ENCODE measurements at regions not wholly inside any gene's neighbourhood (a gene's known extent, or its start where the extent isn't known, plus 50 kb on each side); places are given as distances from the start of the nearest gene placed in this dataset.

- no peak overlapping the region for H3K4me3 ChIP-seq (ENCODE audit: low read length)
- TF ChIP-seq ZNF274 (IDR thresholded peaks at IDR 0.05; ENCODE audit: low read depth, low read length): no peak
Measured at GRCh38 chr1:42010381-42010780, 91.7 kb upstream of the HIVEP3 start.

DNA sequence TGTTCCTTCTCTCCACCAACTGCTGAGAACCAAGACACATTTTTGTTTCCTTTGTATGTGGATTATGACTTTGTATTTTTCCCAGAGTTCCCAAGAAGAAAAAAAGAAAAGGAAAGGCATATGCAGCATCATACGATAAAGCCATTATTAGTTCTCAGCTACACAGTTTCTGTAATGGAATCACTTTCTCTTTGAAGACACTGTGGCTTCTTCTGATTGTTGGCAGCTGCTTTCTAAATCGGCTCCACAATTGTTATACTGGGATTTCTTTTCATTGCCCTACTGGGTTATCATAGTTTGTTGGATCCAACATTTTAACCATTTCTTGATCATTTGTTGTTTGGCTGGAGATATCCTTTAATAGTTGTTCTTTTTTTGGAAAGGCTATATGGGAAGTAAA is 89.5 kb upstream of the HIVEP3 start:
- no peak overlapping the region for H3K4me3 ChIP-seq (ENCODE audit: low read length)
- no peak for TF ChIP-seq ZNF274 (IDR thresholded peaks at IDR 0.05; ENCODE audit: low read depth, low read length)

DNA sequence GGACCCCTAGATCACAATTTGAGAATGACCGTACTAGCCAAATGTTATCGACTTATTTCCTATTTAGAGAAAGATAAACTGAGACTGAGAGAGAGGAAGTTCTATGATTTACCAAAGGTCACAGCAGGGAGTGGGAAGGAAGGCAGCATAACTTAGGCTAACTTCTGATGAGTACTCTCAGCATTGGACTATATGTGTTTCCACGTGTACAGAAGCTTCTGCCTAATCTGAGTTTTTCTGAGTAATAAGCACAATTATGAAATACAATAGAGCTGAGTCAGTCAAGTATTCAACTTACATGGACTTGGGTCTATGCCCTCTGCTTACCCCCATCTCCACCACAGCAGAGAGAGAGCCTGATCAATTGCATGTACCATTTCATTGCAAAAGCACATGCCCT is 88.1 kb upstream of the HIVEP3 start:
- H3K4me3 ChIP-seq (ENCODE audit: low read length): no peak overlapping the region
- TF ChIP-seq ZNF274 (IDR thresholded peaks at IDR 0.05; ENCODE audit: low read depth, low read length): no peak

DNA sequence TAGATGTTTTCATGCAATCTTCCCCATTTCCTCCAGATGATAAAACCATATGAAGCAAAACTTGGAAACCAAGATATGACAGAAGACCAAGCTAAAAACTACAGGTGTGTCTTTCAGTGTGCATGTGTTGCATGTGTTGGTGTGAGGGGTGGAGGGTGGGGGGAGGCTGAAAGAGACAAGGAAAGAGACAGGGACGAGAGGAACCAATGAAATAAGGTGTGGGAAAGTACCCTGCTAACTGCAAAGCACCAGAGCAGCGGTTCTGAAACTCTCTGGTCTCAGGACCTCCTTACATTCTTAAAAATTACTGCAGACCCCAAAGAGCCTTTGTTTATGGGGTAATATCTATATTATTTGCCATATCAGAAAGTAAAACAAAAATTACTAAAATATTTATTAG is 87.4 kb upstream of the HIVEP3 start:
- no peak for TF ChIP-seq ZNF274 (IDR thresholded peaks at IDR 0.05; ENCODE audit: low read depth, low read length)

DNA sequence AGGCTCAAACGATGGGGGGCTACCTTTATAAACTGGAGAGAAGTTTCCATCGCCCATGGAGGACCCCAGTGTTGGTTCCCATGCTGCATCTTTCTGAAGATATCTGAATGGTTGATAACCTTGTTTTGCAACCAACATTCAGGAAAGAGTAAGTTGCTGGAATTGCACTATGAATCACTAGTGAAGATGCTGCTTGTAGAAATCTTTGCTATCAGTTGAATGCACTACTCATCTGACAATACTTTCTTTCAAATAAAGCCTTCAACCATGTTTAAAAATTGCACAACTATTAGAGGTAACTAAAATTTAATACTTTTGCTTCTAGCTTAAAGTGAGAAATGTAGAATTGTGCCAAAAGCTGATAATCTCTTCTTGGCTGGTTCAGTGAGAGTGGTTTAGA is 86.8 kb upstream of the HIVEP3 start:
- H3K4me3 ChIP-seq (ENCODE audit: low read length): no peak overlapping the region
- no peak for TF ChIP-seq ZNF274 (IDR thresholded peaks at IDR 0.05; ENCODE audit: low read depth, low read length)

More for the DNA sequence above, 87.4 kb upstream of the HIVEP3 start:
- no peak overlapping the region for H3K4me3 ChIP-seq (ENCODE audit: low read length)

DNA sequence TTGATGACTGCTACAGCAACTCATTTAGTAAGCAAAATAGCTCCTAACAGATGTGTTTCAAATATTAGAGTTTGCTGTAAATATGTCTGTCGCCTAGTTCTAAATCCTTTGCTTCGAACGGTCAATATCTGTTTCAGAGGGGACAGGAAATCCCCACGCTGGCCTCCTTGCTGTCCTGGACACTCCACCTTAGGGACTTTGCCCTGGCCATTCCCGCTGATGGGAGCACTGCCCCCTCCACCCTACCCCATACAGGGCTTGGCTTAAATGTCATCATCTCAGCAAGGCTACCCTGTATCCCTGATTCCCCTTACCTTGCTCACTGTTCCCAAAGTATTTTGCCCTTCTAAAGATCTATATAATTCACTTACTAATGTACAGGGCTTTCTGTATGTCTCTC is 86.1 kb upstream of the HIVEP3 start:
- H3K4me3 ChIP-seq (ENCODE audit: low read length): no peak overlapping the region
- no peak for TF ChIP-seq ZNF274 (IDR thresholded peaks at IDR 0.05; ENCODE audit: low read depth, low read length)

DNA sequence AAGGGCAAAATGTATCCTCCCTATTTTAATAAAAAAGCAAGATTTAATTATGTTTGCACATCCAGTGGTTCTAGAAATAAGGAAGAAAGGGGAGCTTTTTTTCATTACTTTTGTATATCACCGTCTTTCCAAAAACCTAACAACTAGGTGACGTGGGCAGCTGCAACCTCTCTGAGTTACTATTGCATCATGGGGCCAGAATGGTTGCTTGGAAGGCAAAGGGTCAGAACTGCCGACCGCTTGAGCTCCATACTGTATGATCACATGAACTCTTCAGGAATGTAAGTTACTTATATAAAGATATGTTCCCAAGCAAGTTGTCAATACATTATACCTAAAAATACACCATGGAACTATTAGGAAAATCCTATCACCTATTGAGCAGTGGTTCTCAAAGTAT is 85.6 kb upstream of the HIVEP3 start:
- no peak for TF ChIP-seq ZNF274 (IDR thresholded peaks at IDR 0.05; ENCODE audit: low read depth, low read length)

GRCh38 chr1:42003433-42003832 is 84.7 kb upstream of the HIVEP3 start:
- TF ChIP-seq ZNF274 (IDR thresholded peaks at IDR 0.05; ENCODE audit: low read depth, low read length): no peak
- H3K4me3 ChIP-seq (ENCODE audit: low read length): no peak overlapping the region

More for the DNA sequence above, 85.6 kb upstream of the HIVEP3 start:
- no peak overlapping the region for H3K4me3 ChIP-seq (ENCODE audit: low read length)

- H3K4me3 ChIP-seq (ENCODE audit: low read length): no peak overlapping the region
- TF ChIP-seq ZNF274 (IDR thresholded peaks at IDR 0.05; ENCODE audit: low read depth, low read length): no peak
Measured at GRCh38 chr1:42002220-42002619, 83.5 kb upstream of the HIVEP3 start.

GRCh38 chr1:42000766-42001165 is 82.0 kb upstream of the HIVEP3 start:
- no peak overlapping the region for H3K4me3 ChIP-seq (ENCODE audit: low read length)

DNA sequence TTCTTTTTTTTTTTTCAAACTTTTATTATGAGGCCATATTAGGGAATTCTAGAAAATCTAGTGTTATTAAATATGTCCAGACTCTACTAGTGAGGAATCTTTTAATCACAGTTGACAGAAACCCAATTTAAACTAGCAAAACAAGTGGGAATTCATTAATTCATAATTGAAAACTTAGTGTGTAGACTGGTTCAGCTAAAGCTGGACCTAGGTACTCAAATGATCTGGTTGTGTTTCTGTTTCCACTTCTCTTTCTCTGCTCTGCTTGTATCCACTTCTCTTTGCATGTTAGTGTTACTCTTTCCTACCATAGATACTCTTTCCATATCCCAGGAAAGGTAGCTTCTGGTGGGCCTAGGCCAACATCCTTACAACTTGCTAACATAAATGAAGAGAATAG is 81.2 kb upstream of the HIVEP3 start:
- no peak for TF ChIP-seq ZNF274 (IDR thresholded peaks at IDR 0.05; ENCODE audit: low read depth, low read length)
- no peak overlapping the region for H3K4me3 ChIP-seq (ENCODE audit: low read length)

More at GRCh38 chr1:42000766-42001165, 82.0 kb upstream of the HIVEP3 start:
- TF ChIP-seq ZNF274 (IDR thresholded peaks at IDR 0.05; ENCODE audit: low read depth, low read length): no peak

DNA sequence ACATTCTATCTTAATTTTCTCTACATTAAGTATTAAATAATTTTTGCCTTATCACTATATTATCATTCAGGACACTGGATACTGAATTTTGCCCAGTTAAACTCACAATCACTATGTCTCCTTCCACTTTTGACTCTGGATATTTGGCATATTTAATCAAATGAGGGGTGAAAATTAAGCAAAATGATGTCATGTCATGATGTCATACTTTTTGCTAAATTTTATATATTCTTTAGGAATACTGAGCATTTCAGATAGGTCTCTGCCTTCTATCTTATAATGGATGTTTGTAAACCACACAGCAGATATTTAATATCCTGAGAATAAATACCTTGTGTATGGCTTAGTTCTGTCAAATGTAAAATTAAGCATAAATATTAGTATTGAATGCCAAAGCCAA is 79.5 kb upstream of the HIVEP3 start:
- TF ChIP-seq ZNF274 (IDR thresholded peaks at IDR 0.05; ENCODE audit: low read depth, low read length): no peak
- H3K4me3 ChIP-seq (ENCODE audit: low read length): no peak overlapping the region

GRCh38 chr1:41997153-41997552 is 78.4 kb upstream of the HIVEP3 start:
- no peak for TF ChIP-seq ZNF274 (IDR thresholded peaks at IDR 0.05; ENCODE audit: low read depth, low read length)
- H3K4me3 ChIP-seq (ENCODE audit: low read length): no peak overlapping the region

GRCh38 chr1:41995441-41996130 is 76.9 kb upstream of the HIVEP3 start:
- H3K4me3 ChIP-seq (ENCODE audit: low read length): no peak overlapping the region
- TF ChIP-seq ZNF274 (IDR thresholded peaks at IDR 0.05; ENCODE audit: low read depth, low read length): no peak

DNA sequence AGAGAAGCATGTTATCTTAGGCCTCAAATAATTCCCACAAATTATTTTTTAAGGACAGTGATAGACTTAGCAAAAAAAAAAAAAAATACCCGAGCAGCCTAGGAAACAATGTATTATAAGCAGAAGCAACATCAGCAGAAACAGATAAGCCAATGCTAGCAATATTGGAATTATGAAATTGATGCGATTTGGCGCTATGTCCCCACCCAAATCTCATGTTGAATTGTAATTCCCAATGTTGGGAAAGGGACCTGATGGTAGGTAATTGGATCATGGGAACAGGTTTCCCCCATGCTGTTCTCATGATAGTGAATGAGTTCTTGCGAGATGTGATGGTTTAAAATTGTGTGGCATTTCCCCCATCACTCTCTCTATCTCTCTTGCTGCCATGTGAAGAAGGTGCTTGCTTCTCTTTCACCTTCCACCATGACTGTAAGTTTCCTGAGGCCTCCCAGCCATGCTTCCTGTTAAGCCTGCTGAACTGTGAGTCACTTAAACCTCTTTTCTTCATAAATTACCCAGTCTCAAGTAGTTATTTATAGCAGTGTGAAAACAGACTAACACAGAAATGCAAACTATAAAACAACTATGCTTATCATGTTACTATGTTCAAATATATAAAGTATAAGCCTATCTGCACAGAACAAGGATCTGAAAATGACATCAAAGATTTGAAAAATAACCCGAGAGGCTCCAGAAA is 75.6 kb upstream of the HIVEP3 start:
- TF ChIP-seq ZNF274 (IDR thresholded peaks at IDR 0.05; ENCODE audit: low read depth, low read length): no peak
- H3K4me3 ChIP-seq (ENCODE audit: low read length): no peak overlapping the region
